Trophoblast cell (in vitro differentiated cells and primary cell): ENCODE measurements at regions not wholly inside any gene's neighbourhood (a gene's known extent, or its start where the extent isn't known, plus 50 kb on each side); places are given as distances from the start of the nearest gene placed in this dataset.

Experiments
- DNase-seq, 2 donors: peaks; one replicate each; pipeline ENCODE4 v3.0.0-alpha.2; 2016
- H2AFZ ChIP-seq: 2 replicates; pipeline ENCODE4 v1.6.1; 2013; ENCODE audit warnings: low read length, moderate library complexity, mild to moderate bottlenecking; ENCODE audit not compliant: insufficient read depth, poor library complexity
- H2AK5ac ChIP-seq: 2 replicates; pipeline ENCODE4 v1.6.1; 2013; ENCODE audit warnings: mild to moderate bottlenecking, low read length
- H2BK120ac ChIP-seq: 2 replicates; pipeline ENCODE4 v1.6.1; 2013; ENCODE audit warnings: low read length, mild to moderate bottlenecking, moderate library complexity; ENCODE audit not compliant: insufficient read depth, poor library complexity
- H2BK12ac ChIP-seq: 2 replicates; pipeline ENCODE4 v1.6.1; 2013; ENCODE audit warnings: mild to moderate bottlenecking, low read length, moderate library complexity
- H2BK5ac ChIP-seq: 2 replicates; pipeline ENCODE4 v1.6.1; 2013; ENCODE audit warnings: low read length, low read depth, moderate library complexity, mild to moderate bottlenecking; ENCODE audit not compliant: poor library complexity
- H3K14ac ChIP-seq: 2 replicates; pipeline ENCODE4 v1.6.1; 2013; ENCODE audit warnings: mild to moderate bottlenecking, low read length
- H3K18ac ChIP-seq: 2 replicates; pipeline ENCODE4 v1.6.1; 2013; ENCODE audit warnings: mild to moderate bottlenecking, low read length
- H3K23ac ChIP-seq: 2 replicates; pipeline ENCODE4 v1.6.1; 2013; ENCODE audit warnings: low read length
- H3K27ac ChIP-seq: 2 replicates; pipeline ENCODE4 v1.5.1; 2013; ENCODE audit warnings: low read depth, mild to moderate bottlenecking, inconsistent platforms, low read length, moderate library complexity
- H3K27me3 ChIP-seq: 2 replicates; pipeline ENCODE4 v1.6.1; 2013; ENCODE audit warnings: inconsistent platforms, mild to moderate bottlenecking, low read length, moderate library complexity; ENCODE audit not compliant: insufficient read depth
- H3K36me3 ChIP-seq, 2 experiments: 1 replicate in 1 of 2; 2 replicates in 1 of 2; pipeline ENCODE4 v1.6.1; 2013; ENCODE audit warnings: low read length in 2 of 2, mild to moderate bottlenecking in 2 of 2, moderate library complexity in 1 of 2; ENCODE audit not compliant: insufficient read depth in 2 of 2, control insufficient read depth in 1 of 2
- H3K4ac ChIP-seq: 2 replicates; pipeline ENCODE4 v1.6.1; 2013; ENCODE audit warnings: low read depth, mild to moderate bottlenecking, low read length, moderate library complexity
- H3K4me1 ChIP-seq, 2 experiments: 1 replicate in 1 of 2; 2 replicates in 1 of 2; pipeline ENCODE4 v1.6.1; 2013; ENCODE audit warnings: low read length in 2 of 2, mild to moderate bottlenecking in 2 of 2, moderate library complexity in 1 of 2; ENCODE audit not compliant: insufficient read depth in 2 of 2, control insufficient read depth in 1 of 2
- H3K4me2 ChIP-seq: 2 replicates; pipeline ENCODE4 v1.6.1; 2013; ENCODE audit warnings: inconsistent platforms, mild to moderate bottlenecking, low read length, moderate library complexity
- H3K4me3 ChIP-seq: 2 replicates; pipeline ENCODE4 v1.5.1; 2013; ENCODE audit warnings: mild to moderate bottlenecking, low read depth, low read length, inconsistent platforms
- H3K79me1 ChIP-seq: one replicate; pipeline ENCODE4 v1.6.1; 2013; ENCODE audit warnings: low read length
- H3K79me2 ChIP-seq: 2 replicates; pipeline ENCODE4 v1.6.1; 2013; ENCODE audit warnings: low read length, mild to moderate bottlenecking; ENCODE audit not compliant: control insufficient read depth, insufficient read depth, poor library complexity
- H3K9ac ChIP-seq: 2 replicates; pipeline ENCODE4 v1.6.1; 2013; ENCODE audit warnings: mild to moderate bottlenecking, low read length
- H3K9me3 ChIP-seq: 2 replicates; pipeline ENCODE4 v1.6.1; 2013; ENCODE audit warnings: low read depth, mild to moderate bottlenecking, control low read depth, inconsistent platforms, low read length; ENCODE audit not compliant: insufficient read depth
- H4K12ac ChIP-seq: 2 replicates; pipeline ENCODE4 v1.6.1; 2013; ENCODE audit warnings: low read depth, mild to moderate bottlenecking, low read length, moderate library complexity
- H4K8ac ChIP-seq: 2 replicates; pipeline ENCODE4 v1.6.1; 2013; ENCODE audit warnings: low read depth, mild to moderate bottlenecking, low read length, moderate library complexity
- H4K91ac ChIP-seq: one replicate; pipeline ENCODE4 v1.6.1; 2013; ENCODE audit warnings: low read depth, mild to moderate bottlenecking, low read length, moderate library complexity
- WGBS: extraction: QIAGEN DNeasy Blood & Tissue Kit; methylation state at CpG from one replicate; pipeline ENCODE4 v1.1.7; 2013; ENCODE audit warnings: missing lambda C conversion rate; ENCODE audit not compliant: insufficient read length, insufficient coverage; ENCODE audit errors: extremely low coverage; 5-methylcytosine and 5-hydroxymethylcytosine counted together

DNA sequence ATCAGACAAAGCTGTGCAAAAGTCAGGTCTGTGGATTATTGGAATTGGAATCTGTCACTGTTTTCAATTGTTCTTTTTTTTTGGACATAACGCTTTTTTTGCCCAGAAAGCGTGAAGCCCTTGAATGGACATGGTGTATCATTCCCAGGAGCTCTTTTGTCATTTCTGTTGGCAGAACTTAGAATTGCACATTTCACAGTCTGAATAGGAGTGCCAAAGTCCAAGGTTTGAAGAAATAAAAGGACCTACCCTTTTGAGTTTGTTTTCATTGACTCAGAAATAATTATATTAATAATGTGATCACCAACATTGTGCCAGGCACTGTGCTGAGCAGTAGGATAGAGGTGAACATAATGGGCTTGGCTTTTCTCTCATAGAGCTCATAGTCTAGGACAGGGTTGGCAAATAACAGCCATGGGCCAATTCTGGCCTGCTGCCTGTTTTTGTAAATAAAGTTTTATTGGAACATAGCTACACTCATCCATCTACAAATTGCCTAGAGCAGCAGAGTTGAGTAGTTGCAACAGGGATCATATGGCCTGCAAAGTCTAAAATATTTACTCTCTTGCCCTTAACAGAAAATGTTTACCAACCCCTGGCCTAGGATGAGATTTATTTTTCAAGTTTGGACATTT, 62.6 kb upstream of the ATXN1 start:
- WGBS: no CpG with 5 or more reads among the region's 2 CpGs
- H2AK5ac ChIP-seq: no peak overlapping the region
- H3K27me3 ChIP-seq: no peaks in the 10 kb centered on the region
- no peak overlapping the region for H2BK5ac ChIP-seq
- no peak overlapping the region for H3K4me2 ChIP-seq
- H4K8ac ChIP-seq: no peak overlapping the region
- H3K36me3 ChIP-seq: no peaks in the 10 kb centered on the region
- no peak overlapping the region for H3K4ac ChIP-seq
- no peaks in the 10 kb centered on the region for H3K79me2 ChIP-seq
- no peak overlapping the region for H3K27ac ChIP-seq
- no peak overlapping the region for H3K9ac ChIP-seq
- H3K14ac ChIP-seq: no peak overlapping the region
- H2AFZ ChIP-seq: no peak overlapping the region
- no peak overlapping the region for H3K18ac ChIP-seq
- H2BK12ac ChIP-seq: no peak overlapping the region
- no peaks in the 10 kb centered on the region for H3K79me1 ChIP-seq
- no peak for DNase-seq
- no peak overlapping the region for H2BK120ac ChIP-seq
- H3K9me3 ChIP-seq: no peaks in the 10 kb centered on the region
- no peak overlapping the region for H3K4me3 ChIP-seq
- H3K23ac ChIP-seq: no peak overlapping the region
- H4K12ac ChIP-seq: no peak overlapping the region
- H3K4me1 ChIP-seq: no peaks in the 10 kb centered on the region
- no peak overlapping the region for H4K91ac ChIP-seq

DNA sequence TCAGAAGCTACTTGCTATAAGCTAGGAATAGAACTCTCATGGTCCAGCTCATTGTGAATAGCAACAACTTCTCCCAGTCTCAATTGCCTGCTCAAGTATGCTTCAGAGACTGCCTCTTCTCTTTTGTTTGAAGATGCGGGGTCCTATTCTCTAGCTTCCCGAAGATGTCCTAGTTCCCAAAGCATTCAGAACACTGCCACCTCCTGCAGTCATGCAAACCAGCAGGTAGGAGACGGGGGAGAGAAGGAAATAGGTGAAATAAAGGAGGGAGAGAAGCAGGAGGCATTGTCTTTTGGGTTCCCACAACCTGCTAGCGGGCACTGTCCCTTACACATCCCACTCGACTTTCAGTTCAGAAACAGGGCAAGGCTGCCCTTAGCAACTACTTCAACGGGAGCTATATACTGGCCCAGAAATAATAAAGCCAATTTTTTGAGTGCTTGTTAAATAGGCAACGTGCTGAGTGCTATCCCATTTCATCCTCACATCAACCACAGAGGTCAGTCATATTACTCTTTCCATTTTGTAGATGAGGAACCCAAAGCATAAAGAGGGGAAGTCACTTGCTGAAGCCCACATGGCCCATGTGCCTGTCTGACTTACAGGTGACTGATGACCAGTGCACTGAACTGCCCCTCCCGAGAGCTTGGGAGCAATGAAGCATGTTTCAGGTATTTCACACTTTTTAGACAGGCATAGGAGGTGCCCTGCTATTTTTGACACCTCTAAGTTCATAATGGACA, 61.9 kb upstream of the ATXN1 start:
- no peak overlapping the region for H3K4me2 ChIP-seq
- no peak overlapping the region for H2AFZ ChIP-seq
- H2BK5ac ChIP-seq: no peak overlapping the region
- no peak overlapping the region for H3K4me3 ChIP-seq
- no peak overlapping the region for H3K18ac ChIP-seq
- no peak overlapping the region for H3K4ac ChIP-seq
- H4K12ac ChIP-seq: no peak overlapping the region
- no CpG with 5 or more reads among the region's 8 CpGs for WGBS
- H2BK120ac ChIP-seq: no peak overlapping the region
- H3K79me1 ChIP-seq: no peaks in the 10 kb centered on the region
- DNase-seq: no peak
- H4K8ac ChIP-seq: no peak overlapping the region
- H3K9ac ChIP-seq: no peak overlapping the region
- H2BK12ac ChIP-seq: no peak overlapping the region
- no peak overlapping the region for H4K91ac ChIP-seq
- no peak overlapping the region for H3K14ac ChIP-seq
- H3K27me3 ChIP-seq: no peaks in the 10 kb centered on the region
- H3K27ac ChIP-seq: no peak overlapping the region
- no peaks in the 10 kb centered on the region for H3K4me1 ChIP-seq
- no peaks in the 10 kb centered on the region for H3K79me2 ChIP-seq
- H3K9me3 ChIP-seq: no peaks in the 10 kb centered on the region
- no peaks in the 10 kb centered on the region for H3K36me3 ChIP-seq
- H2AK5ac ChIP-seq: no peak overlapping the region
- H3K23ac ChIP-seq: peak overlapping the region; percentile 76

DNA sequence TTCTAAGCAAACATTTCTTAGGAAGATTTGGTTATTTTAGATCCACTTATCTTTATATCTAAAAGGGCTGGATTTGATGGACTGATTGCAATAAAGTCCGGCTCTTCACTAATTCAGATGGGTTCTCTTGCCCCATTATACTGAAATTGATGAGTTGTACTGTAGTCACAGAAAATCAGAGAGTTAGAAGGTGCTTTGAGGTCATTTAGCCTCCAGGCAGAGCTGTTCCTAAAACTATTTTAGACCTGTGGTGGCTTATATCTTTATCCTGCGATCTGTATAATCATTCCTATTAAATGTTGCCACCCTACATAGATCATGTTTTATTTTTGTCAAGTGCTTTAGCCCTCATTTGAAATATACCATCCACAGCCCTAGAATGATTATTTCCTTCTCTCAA, 61.3 kb upstream of the ATXN1 start:
- no peak overlapping the region for H2AFZ ChIP-seq
- H3K23ac ChIP-seq: peak overlapping the region; percentile 76
- no peaks in the 10 kb centered on the region for H3K27me3 ChIP-seq
- no peaks in the 10 kb centered on the region for H3K36me3 ChIP-seq
- H3K27ac ChIP-seq: no peak overlapping the region
- H3K79me1 ChIP-seq: no peaks in the 10 kb centered on the region
- no peak overlapping the region for H4K91ac ChIP-seq
- H3K4me1 ChIP-seq: no peaks in the 10 kb centered on the region
- H3K9me3 ChIP-seq: no peaks in the 10 kb centered on the region
- H4K8ac ChIP-seq: no peak overlapping the region
- no peak overlapping the region for H3K4ac ChIP-seq
- no peak overlapping the region for H2BK120ac ChIP-seq
- H2BK5ac ChIP-seq: no peak overlapping the region
- no peak overlapping the region for H3K18ac ChIP-seq
- no peak overlapping the region for H2BK12ac ChIP-seq
- no peak overlapping the region for H4K12ac ChIP-seq
- no peak overlapping the region for H2AK5ac ChIP-seq
- no peak overlapping the region for H3K9ac ChIP-seq
- no peak for DNase-seq
- no peak overlapping the region for H3K4me2 ChIP-seq
- no CpG with 5 or more reads among the region's 2 CpGs for WGBS
- no peak overlapping the region for H3K4me3 ChIP-seq
- H3K14ac ChIP-seq: no peak overlapping the region
- H3K79me2 ChIP-seq: no peaks in the 10 kb centered on the region

DNA sequence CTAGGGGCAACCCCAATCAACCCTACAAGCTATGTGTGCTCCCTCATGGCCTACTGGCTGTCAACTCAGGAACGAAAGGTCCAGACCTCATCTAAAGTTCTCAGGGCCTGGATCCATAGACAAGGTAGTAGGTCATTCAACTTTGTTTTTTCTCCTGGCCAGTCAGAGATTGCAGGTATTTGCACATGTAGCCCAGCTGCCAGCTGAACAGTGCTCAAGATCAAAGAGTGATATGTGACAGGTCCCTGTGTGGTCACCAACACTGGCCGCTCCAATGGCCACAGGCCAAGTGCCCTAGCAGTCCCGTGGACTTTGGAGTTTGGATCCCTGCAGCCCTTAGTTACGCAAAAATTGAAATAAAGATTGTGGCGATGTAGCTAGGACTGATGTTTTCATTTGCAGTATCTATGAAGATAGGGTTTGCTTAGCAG, 60.6 kb upstream of the ATXN1 start:
- H3K79me2 ChIP-seq: no peaks in the 10 kb centered on the region
- DNase-seq: no peak
- no peak overlapping the region for H4K8ac ChIP-seq
- H3K4me2 ChIP-seq: no peak overlapping the region
- WGBS: no CpG with 5 or more reads among the region's 5 CpGs
- H3K36me3 ChIP-seq: no peaks in the 10 kb centered on the region
- H4K12ac ChIP-seq: no peak overlapping the region
- no peak overlapping the region for H3K14ac ChIP-seq
- H2BK120ac ChIP-seq: no peak overlapping the region
- no peak overlapping the region for H3K23ac ChIP-seq
- no peak overlapping the region for H2AK5ac ChIP-seq
- no peak overlapping the region for H2AFZ ChIP-seq
- H3K4me3 ChIP-seq: no peak overlapping the region
- no peak overlapping the region for H3K4ac ChIP-seq
- H3K79me1 ChIP-seq: no peaks in the 10 kb centered on the region
- no peak overlapping the region for H2BK12ac ChIP-seq
- no peak overlapping the region for H3K9ac ChIP-seq
- no peak overlapping the region for H2BK5ac ChIP-seq
- H3K18ac ChIP-seq: no peak overlapping the region
- H3K4me1 ChIP-seq: no peaks in the 10 kb centered on the region
- H4K91ac ChIP-seq: no peak overlapping the region
- no peaks in the 10 kb centered on the region for H3K27me3 ChIP-seq
- H3K27ac ChIP-seq: no peak overlapping the region
- H3K9me3 ChIP-seq: no peaks in the 10 kb centered on the region
